Erythroblast (primary cell): ENCODE measurements at regions not wholly inside any gene's neighbourhood (a gene's known extent, or its start where the extent isn't known, plus 50 kb on each side); places are given as distances from the start of the nearest gene placed in this dataset.

ENCODE experiments used
- GATA1 ChIP-seq: IDR thresholded peaks from 2 replicates; pipeline ENCODE4 v1.6.1; 2011; ENCODE audit warnings: low read depth, mild to moderate bottlenecking, control low read depth, low read length, moderate library complexity
- POLR2A ChIP-seq: IDR thresholded peaks from 2 replicates; pipeline ENCODE4 v1.6.1; 2011; ENCODE audit warnings: mild to moderate bottlenecking, low read length

DNA sequence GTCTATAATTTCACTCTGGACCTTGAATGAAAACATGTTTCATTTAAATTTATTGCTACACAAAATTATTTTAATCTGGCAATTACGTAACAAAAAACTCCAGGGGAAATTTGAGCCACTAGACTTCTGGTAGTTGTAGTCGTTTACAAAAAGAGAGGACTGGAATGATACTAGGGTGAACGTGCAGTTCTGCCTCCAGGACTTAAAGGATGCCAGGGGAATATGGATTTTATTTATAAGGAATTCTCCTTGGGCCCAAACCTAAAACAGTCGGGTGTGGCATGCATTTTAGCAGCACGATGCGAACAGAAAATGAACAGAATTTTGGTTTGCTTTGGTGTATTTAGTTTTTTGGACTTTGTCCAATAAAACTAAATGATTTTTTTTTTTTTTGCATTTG is 76.9 kb downstream of the PRL start:
- TF ChIP-seq POLR2A (no peak), GATA1 (no peak)
